ENCODE measurements at regions not wholly inside any gene's neighbourhood (a gene's known extent, or its start where the extent isn't known, plus 50 kb on each side); places are given as distances from the start of the nearest gene placed in this dataset.
"Not testable (repeated sequence)": the region's sequence is repeated elsewhere in the genome, so short reads cannot be mapped to it uniquely, and the experiment has no call there.

GRCh38 chr10:27315082-27315481 is 74.5 kb upstream of the ACBD5 start:
- not testable (repeated sequence) for H4K20me1 ChIP-seq (ENCODE audit: control insufficient read depth, insufficient read depth)

GRCh38 chr10:27313586-27313985 is 73.0 kb upstream of the ACBD5 start:
- H4K20me1 ChIP-seq (ENCODE audit: control insufficient read depth, insufficient read depth); H3K9ac ChIP-seq (ENCODE audit: control insufficient read depth, insufficient read depth, low read length); DNase-seq (ENCODE audit: low read depth, low spot score); H3K9me3 ChIP-seq (replicated peaks; ENCODE audit: control insufficient read depth, insufficient read depth, low read length); in situ Hi-C loops (cut with MboI); BruUV-seq (replicated peaks); H3K36me3 ChIP-seq (ENCODE audit: control insufficient read depth in 2 of 2, insufficient read depth in 2 of 2, low read length in 1 of 2); H3K27ac ChIP-seq (ENCODE audit: control insufficient read depth, insufficient read depth); CTCF ChIA-PET; RAD21 ChIA-PET (ENCODE audit: unreplicated experiment); H3K4me3 ChIP-seq; H2AFZ ChIP-seq (ENCODE audit: control insufficient read depth, low read depth, low read length); H3K4me2 ChIP-seq (ENCODE audit: control insufficient read depth, insufficient read depth); SMC1A ChIA-PET (ENCODE audit: uncharacterized antibody, unreplicated experiment); H3K4me1 ChIP-seq (ENCODE audit: control insufficient read depth, insufficient read depth, low read length); POLR2A ChIA-PET; ATAC-seq; H3K79me2 ChIP-seq (ENCODE audit: control insufficient read depth, insufficient read depth, low read length); H3K27me3 ChIP-seq (replicated peaks in 1 of 2; ENCODE audit: control insufficient read depth in 2 of 2, insufficient read depth in 2 of 2, low read length in 1 of 2); FAIRE-seq; intact Hi-C loops (cut with micrococcal nuclease; ENCODE audit: unreplicated experiment): not testable (repeated sequence)
- WGBS (ENCODE audit: insufficient coverage, insufficient replicate concordance, low lambda C conversion rate, missing lambda C conversion rate) = 83% methylated on average over 3 of the region's 3 CpGs

More at GRCh38 chr10:27315082-27315481, 74.5 kb upstream of the ACBD5 start:
- DNase-seq (ENCODE audit: low read depth, low spot score); H3K79me2 ChIP-seq (ENCODE audit: control insufficient read depth, insufficient read depth, low read length); H3K4me2 ChIP-seq (ENCODE audit: control insufficient read depth, insufficient read depth); H3K27me3 ChIP-seq (replicated peaks in 1 of 2; ENCODE audit: control insufficient read depth in 2 of 2, insufficient read depth in 2 of 2, low read length in 1 of 2); FAIRE-seq; H3K36me3 ChIP-seq (ENCODE audit: control insufficient read depth in 2 of 2, insufficient read depth in 2 of 2, low read length in 1 of 2); H2AFZ ChIP-seq (ENCODE audit: control insufficient read depth, low read depth, low read length); ATAC-seq; intact Hi-C loops (cut with micrococcal nuclease; ENCODE audit: unreplicated experiment); POLR2A ChIA-PET; SMC1A ChIA-PET (ENCODE audit: uncharacterized antibody, unreplicated experiment); RAD21 ChIA-PET (ENCODE audit: unreplicated experiment); H3K4me3 ChIP-seq; CTCF ChIA-PET; in situ Hi-C loops (cut with MboI); H3K9me3 ChIP-seq (replicated peaks; ENCODE audit: control insufficient read depth, insufficient read depth, low read length); H3K4me1 ChIP-seq (ENCODE audit: control insufficient read depth, insufficient read depth, low read length); BruUV-seq (replicated peaks); H3K27ac ChIP-seq (ENCODE audit: control insufficient read depth, insufficient read depth); H3K9ac ChIP-seq (ENCODE audit: control insufficient read depth, insufficient read depth, low read length): not testable (repeated sequence)
- WGBS (ENCODE audit: insufficient coverage, insufficient replicate concordance, low lambda C conversion rate, missing lambda C conversion rate) = 46% methylated on average over 2 of the region's 2 CpGs

- CTCF ChIA-PET = no interaction called here
- no peak for DNase-seq (ENCODE audit: low read depth, low spot score)
- RAD21 ChIA-PET (ENCODE audit: unreplicated experiment) = no interaction called here
- Histone ChIP-seq H2AFZ (ENCODE audit: control insufficient read depth, low read depth, low read length) (no peak overlapping the region), H4K20me1 (ENCODE audit: control insufficient read depth, insufficient read depth) (no peaks in the 10 kb centered on the region), H3K27me3 (replicated peaks in 1 of 2; ENCODE audit: control insufficient read depth in 2 of 2, insufficient read depth in 2 of 2, low read length in 1 of 2) (no peaks in the 10 kb centered on the region), H3K4me1 (ENCODE audit: control insufficient read depth, insufficient read depth, low read length) (no peaks in the 10 kb centered on the region), H3K4me3 (no peak overlapping the region), H3K79me2 (ENCODE audit: control insufficient read depth, insufficient read depth, low read length) (no peaks in the 10 kb centered on the region), H3K27ac (ENCODE audit: control insufficient read depth, insufficient read depth) (no peak overlapping the region), H3K9ac (ENCODE audit: control insufficient read depth, insufficient read depth, low read length) (no peak overlapping the region), H3K9me3 (replicated peaks; ENCODE audit: control insufficient read depth, insufficient read depth, low read length) (no peaks in the 10 kb centered on the region), H3K36me3 (ENCODE audit: control insufficient read depth in 2 of 2, insufficient read depth in 2 of 2, low read length in 1 of 2) (no peaks in the 10 kb centered on the region), H3K4me2 (ENCODE audit: control insufficient read depth, insufficient read depth) (no peak overlapping the region)
- in situ Hi-C loops (cut with MboI) = no loop called here
- POLR2A ChIA-PET = no interaction called here
- intact Hi-C loops (cut with micrococcal nuclease; ENCODE audit: unreplicated experiment) = no loop called here
- SMC1A ChIA-PET (ENCODE audit: uncharacterized antibody, unreplicated experiment) = no interaction called here
- ATAC-seq = no peak
- 35% methylated on average over 4 of the region's 4 CpGs for WGBS (ENCODE audit: insufficient coverage, insufficient replicate concordance, low lambda C conversion rate, missing lambda C conversion rate)
- no TSS peak for BruUV-seq (replicated peaks)
- FAIRE-seq = no peak
- no peak for TF ChIP-seq GATAD2B (conservative IDR thresholded peaks at IDR 0.05; ENCODE audit: low read depth)
- TF ChIP-seq CHD4 (IDR thresholded peaks at IDR 0.05) = no peak
- no peak for TF ChIP-seq TCF7 (IDR thresholded peaks at IDR 0.05; ENCODE audit: borderline replicate concordance)
- no peak for TF ChIP-seq EP300 (IDR thresholded peaks at IDR 0.05; ENCODE audit: borderline replicate concordance in 1 of 2, control insufficient read depth in 1 of 2, low read depth in 2 of 2, low read length in 2 of 2)
- no peak for TF ChIP-seq ETV6 (conservative IDR thresholded peaks at IDR 0.05 in 1 of 2, IDR thresholded peaks at IDR 0.05 in 1 of 2; ENCODE audit: borderline replicate concordance in 1 of 2, low read depth in 1 of 2)
- TF ChIP-seq USF1 (IDR thresholded peaks at IDR 0.05; ENCODE audit: borderline replicate concordance, extremely low read length, insufficient read depth, low read depth, low read length) = no peak
- no peak for TF ChIP-seq GABPA (IDR thresholded peaks at IDR 0.05; ENCODE audit: low read depth)
- TF ChIP-seq EGR1 (IDR thresholded peaks at IDR 0.05; ENCODE audit: borderline replicate concordance in 1 of 2, low read depth in 2 of 2, low read length in 2 of 2) = no peak
- no peak for TF ChIP-seq RB1 (IDR thresholded peaks at IDR 0.05; ENCODE audit: borderline replicate concordance)
- TF ChIP-seq SIX5 (IDR thresholded peaks at IDR 0.05; ENCODE audit: low read depth, low read length, severe bottlenecking) = no peak
- no peak for TF ChIP-seq POLR2AphosphoS5 (IDR thresholded peaks at IDR 0.05; ENCODE audit: low read length)
Measured at GRCh38 chr10:27312854-27313253, 72.3 kb upstream of the ACBD5 start.
